ENCODE measurements at regions not wholly inside any gene's neighbourhood (a gene's known extent, or its start where the extent isn't known, plus 50 kb on each side); places are given as distances from the start of the nearest gene placed in this dataset.
A peak's percentile ranks its signal among the peaks of the same experiment; 100 is the strongest.

DNA sequence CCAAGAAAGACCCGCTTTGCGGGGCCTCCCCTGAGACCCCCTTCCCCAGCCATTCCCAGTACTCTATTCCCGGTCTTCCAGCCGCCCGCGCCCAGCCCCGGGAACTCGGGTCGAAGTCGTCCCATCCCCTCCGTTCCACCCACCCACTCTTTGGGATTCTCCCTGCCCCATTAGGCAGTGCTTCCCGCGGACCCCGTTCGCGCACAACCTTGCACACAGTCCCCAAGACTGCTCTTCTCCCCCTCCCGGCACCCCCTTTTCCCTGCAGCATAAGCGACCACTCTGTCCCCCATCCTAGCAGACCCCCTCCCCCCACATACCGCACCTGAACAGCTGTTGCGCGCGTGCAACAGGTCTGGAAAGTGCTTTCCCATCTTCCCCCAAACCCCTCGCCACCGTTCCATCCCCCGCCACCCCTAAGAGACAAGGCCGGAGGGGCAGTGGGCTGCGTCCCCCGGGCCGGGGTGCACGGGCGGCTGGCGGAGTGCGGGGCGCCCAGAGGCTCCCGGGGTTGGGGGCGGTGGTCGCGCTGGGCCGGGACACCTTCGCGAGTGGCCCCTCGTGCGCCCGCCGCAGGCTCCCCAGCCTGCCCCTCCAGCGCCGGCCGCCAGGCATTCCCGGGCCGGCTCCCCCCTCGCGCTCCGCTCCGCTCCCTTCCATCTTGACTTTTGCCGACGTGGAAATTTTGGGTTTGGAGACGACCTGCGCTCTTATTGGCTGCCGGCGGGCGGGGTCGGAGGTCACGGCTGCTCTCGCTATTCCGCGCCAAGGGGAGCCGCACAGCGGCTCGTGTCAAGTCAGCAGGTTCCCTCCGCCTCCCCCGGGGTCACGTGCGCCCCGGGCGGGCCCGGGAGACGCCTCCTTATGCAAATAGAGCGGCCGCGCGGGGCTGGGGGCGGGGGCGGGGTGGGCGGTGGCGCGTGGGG lies 201.2 kb upstream of the NFE2L3 start:
- peak; percentile 94 to 95 for DNase-seq (ENCODE audit: low spot score in 2 of 2)
- Histone ChIP-seq H3K9me3 (no peaks in the 10 kb centered on the region), H3K27ac (peak overlapping the region; percentile 85 to 89), H3K27me3 (no peaks in the 10 kb centered on the region), H3K4me3 (peak overlapping the region; percentile 58 to 88 (median 86)), H3K4me1 (no peaks in the 10 kb centered on the region), H3K36me3 (no peaks in the 10 kb centered on the region)
- intact Hi-C loops (cut with DNase I; ENCODE audit: low total_unique reads) = no loop called here
- TF ChIP-seq POLR2A (IDR thresholded peaks at IDR 0.05) (no peak), POLR2AphosphoS5 (IDR thresholded peaks at IDR 0.05) (no peak)
- TF ChIP-seq, protein P1, sequence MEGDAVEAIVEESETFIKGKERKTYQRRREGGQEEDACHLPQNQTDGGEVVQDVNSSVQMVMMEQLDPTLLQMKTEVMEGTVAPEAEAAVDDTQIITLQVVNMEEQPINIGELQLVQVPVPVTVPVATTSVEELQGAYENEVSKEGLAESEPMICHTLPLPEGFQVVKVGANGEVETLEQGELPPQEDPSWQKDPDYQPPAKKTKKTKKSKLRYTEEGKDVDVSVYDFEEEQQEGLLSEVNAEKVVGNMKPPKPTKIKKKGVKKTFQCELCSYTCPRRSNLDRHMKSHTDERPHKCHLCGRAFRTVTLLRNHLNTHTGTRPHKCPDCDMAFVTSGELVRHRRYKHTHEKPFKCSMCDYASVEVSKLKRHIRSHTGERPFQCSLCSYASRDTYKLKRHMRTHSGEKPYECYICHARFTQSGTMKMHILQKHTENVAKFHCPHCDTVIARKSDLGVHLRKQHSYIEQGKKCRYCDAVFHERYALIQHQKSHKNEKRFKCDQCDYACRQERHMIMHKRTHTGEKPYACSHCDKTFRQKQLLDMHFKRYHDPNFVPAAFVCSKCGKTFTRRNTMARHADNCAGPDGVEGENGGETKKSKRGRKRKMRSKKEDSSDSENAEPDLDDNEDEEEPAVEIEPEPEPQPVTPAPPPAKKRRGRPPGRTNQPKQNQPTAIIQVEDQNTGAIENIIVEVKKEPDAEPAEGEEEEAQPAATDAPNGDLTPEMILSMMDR (IDR thresholded peaks at IDR 0.05) = no peak

DNA sequence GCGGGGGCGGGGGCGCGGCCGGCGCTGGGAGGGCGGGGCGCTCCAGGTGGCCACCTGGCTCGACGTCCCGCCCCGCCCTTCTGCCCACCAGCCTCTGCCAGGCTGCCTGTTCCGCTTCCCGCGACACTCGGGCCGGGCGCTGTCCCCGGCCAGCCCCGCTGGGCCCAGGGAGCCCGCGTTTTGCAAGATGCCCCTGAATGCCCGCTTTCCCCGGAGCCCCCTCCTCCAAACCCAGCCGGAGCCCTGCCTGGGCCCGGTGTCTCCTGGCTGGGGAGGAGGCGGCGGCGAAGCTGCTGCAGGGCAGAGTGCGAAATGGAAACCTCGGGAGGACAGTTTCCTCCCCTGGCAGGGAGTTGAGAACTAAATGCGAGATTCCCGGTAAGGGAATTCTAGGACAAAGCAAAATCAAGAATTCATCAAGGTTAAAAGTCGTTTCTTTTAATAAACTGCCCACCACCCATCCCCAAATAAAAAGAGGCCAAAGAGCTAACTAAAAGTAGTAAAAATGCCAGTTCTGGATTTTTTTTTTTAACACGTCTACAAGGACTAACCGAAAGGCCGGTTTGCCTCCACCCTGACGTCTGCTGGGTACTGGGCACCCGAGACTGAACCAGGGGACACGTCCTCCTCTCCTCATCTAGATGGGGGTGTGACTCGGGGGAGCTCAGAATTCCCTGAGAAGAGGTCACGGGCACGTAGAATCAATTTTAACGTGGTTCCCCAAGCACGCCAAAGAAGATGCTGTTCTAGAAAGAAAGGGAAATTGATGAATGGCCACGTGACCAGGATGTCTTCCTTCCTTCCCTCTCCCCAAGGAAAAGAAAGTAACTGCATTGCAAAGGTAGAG lies 200.4 kb upstream of the NFE2L3 start:
- Histone ChIP-seq H3K4me3 (peak overlapping the region; percentile 58 to 88 (median 86)), H3K9me3 (no peaks in the 10 kb centered on the region), H3K36me3 (no peaks in the 10 kb centered on the region), H3K4me1 (no peaks in the 10 kb centered on the region), H3K27ac (peak overlapping the region; percentile 85 to 89), H3K27me3 (no peaks in the 10 kb centered on the region)
- intact Hi-C loops (cut with DNase I; ENCODE audit: low total_unique reads) = no loop called here
- no peak for DNase-seq (ENCODE audit: low spot score in 2 of 2)
- peak; percentile 90 for TF ChIP-seq POLR2A (IDR thresholded peaks at IDR 0.05)
- TF ChIP-seq POLR2AphosphoS5 (IDR thresholded peaks at IDR 0.05) = peak; percentile 40 to 89 (median 66)
- TF ChIP-seq, protein P1 (IDR thresholded peaks at IDR 0.05) = no peak

DNA sequence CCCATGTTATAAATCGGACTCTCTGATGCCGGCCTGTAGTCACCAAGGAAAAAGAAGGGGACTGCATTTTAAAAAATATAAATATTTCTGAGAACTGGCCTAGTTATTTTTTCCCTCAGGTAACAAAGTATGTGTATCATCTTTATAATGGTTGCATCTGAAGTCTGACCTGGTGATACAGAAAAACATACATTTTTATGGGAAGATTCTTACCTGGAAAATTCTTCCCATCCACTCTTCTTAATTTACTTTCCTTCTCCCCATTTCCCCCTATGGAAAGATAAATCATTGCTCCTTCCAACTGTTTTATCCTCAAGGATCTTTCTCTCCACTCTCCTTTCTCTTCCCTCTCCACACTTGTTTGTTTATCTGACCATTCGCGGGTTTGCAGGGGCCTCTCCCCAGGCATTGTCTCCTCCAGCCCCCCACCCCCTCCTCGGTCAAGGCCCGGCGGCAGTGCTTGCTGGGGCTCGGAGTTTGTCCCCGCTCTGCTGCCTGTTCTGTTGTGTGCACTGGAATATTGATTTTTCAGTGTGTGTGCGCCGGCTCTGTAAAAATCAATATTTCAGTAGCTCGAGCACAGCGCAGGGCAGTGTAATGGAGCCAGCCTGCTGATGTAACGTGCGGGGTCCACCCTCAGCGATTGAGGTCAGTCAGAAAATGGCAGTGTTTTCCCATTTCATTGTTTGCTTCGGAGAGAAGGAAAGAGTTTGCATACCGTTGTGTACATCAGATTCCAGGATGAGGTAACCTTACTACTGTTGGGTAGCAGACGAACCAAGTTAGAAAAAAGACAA lies 199.5 kb upstream of the NFE2L3 start:
- intact Hi-C loops (cut with DNase I; ENCODE audit: low total_unique reads) = no loop called here
- Histone ChIP-seq H3K4me3 (peak overlapping the region; percentile 58 to 88 (median 86)), H3K27ac (peak overlapping the region; percentile 85 to 89), H3K4me1 (no peaks in the 10 kb centered on the region), H3K36me3 (no peaks in the 10 kb centered on the region), H3K9me3 (no peaks in the 10 kb centered on the region), H3K27me3 (no peaks in the 10 kb centered on the region)
- no peak for TF ChIP-seq POLR2A (IDR thresholded peaks at IDR 0.05)
- TF ChIP-seq POLR2AphosphoS5 (IDR thresholded peaks at IDR 0.05) = no peak
- TF ChIP-seq, protein P1 (IDR thresholded peaks at IDR 0.05) = no peak
- DNase-seq (ENCODE audit: low spot score in 2 of 2) = no peak

DNA sequence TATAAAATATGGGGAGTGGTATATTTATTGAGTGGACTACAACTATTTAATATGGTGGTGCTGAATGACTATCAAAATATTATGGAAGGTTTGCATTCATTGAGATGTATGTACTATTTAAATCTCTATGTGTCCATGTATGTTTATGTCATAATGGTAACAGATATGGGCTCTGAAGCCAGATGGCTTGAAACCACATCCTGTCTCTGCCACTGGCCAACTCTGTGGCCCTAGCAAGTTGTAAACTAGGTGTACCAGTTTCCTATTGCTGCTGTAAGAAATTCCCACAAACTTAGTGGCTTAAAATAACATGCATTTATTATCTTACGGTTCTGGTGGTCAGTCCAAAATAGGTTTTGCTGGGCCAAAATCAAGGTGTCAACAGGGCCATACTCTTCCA lies 198.1 kb upstream of the NFE2L3 start:
- DNase-seq (ENCODE audit: low spot score in 2 of 2) = no peak

More for the DNA sequence above, 198.1 kb upstream of the NFE2L3 start:
- no peaks in the 10 kb centered on the region for H3K4me1 ChIP-seq
- H3K4me3 ChIP-seq = no peak overlapping the region
- H3K9me3 ChIP-seq = no peaks in the 10 kb centered on the region
- H3K27me3 ChIP-seq = no peaks in the 10 kb centered on the region
- no peak overlapping the region for H3K27ac ChIP-seq
- H3K36me3 ChIP-seq = no peaks in the 10 kb centered on the region
- TF ChIP-seq POLR2A (IDR thresholded peaks at IDR 0.05) (no peak), POLR2AphosphoS5 (IDR thresholded peaks at IDR 0.05) (no peak)
- TF ChIP-seq, protein P1 (IDR thresholded peaks at IDR 0.05) = no peak
- intact Hi-C loops (cut with DNase I; ENCODE audit: low total_unique reads) = no loop called here

Measured in breast epithelium (tissue), 4 donors.